KBM-7 (cell line): ENCODE measurements at regions not wholly inside any gene's neighbourhood (a gene's known extent, or its start where the extent isn't known, plus 50 kb on each side); places are given as distances from the start of the nearest gene placed in this dataset.
"Not testable (repeated sequence)": the region's sequence is repeated elsewhere in the genome, so short reads cannot be mapped to it uniquely, and the experiment has no call there.

Experiments
- DNase-seq: peaks from one replicate; pipeline ENCODE4 v3.0.0-alpha.2; 2015
- in situ Hi-C: fragments of 300-500 bp; cut with MboI; formaldehyde crosslinking; loops from 2 replicates; pipeline ENCODE4 v1.14.3; 2020; ENCODE audit warnings: low sequenced_read_pairs, low pct_unique_long_range_greater_than_20kb, mixed read lengths

- in situ Hi-C loops = no loop called here
- DNase-seq = no peak
Measured at GRCh38 chr2:147456779-147457178, 388.1 kb upstream of the ACVR2A start.

GRCh38 chr2:147451902-147452515 lies 392.8 kb upstream of the ACVR2A start:
- DNase-seq = no peak
- in situ Hi-C loops = no loop called here

- in situ Hi-C loops = no loop called here
- no peak for DNase-seq
Measured at GRCh38 chr2:147450661-147451510, 393.9 kb upstream of the ACVR2A start.

DNA sequence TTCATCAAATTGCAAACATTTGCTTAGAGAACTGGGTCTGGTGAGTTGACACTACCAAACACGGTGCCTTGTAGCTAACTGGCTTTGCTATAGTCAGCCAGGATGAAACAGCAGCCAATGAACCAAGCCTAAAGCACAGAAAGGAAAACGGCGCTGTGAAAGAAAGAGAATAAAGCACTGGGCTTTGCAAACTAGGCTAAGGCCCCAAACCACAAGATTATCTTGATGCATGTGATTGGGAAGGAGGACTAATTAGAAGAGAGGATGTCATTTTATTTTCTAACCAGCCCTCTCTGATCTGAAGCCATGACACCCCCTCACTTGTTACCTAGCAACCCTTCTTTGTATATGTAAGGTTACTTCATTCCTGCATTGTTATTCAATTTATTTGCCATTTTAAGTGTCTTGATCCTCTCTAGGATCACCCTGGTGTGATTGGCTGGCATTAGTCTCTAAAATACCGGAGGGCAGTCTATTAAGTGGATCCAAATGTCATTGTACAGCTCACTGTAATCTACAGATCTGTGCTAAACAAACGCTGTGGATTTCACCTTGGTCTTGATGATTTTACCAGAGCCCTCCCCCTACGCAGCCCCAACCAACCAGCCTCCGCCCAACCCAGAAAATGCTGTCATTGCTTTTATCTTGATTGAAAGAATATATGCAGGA lies 395.4 kb upstream of the ACVR2A start:
- in situ Hi-C loops = no loop called here
- DNase-seq = no peak

DNA sequence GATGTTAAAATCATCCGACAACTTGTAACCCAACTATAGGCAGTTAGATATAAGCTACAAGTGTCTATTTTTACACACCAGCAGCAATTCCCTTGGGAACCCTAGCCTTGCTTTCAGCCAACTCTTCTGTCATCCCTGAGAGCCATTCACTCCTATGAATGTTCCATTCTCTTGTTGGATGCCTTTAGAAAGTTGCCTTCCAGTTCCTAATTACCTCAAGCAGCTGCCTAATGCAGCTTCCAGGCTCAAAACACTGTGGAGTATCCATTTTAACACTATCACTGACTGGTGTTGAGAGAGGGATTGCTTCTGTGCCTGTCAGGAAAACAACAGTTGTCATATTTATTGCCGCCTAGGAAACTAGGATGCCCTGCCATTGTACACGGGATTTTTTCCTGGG lies 402.0 kb upstream of the ACVR2A start:
- in situ Hi-C loops = no loop called here
- DNase-seq = no peak

GRCh38 chr2:147441182-147441581 lies 403.6 kb upstream of the ACVR2A start:
- in situ Hi-C loops = no loop called here
- no peak for DNase-seq

DNA sequence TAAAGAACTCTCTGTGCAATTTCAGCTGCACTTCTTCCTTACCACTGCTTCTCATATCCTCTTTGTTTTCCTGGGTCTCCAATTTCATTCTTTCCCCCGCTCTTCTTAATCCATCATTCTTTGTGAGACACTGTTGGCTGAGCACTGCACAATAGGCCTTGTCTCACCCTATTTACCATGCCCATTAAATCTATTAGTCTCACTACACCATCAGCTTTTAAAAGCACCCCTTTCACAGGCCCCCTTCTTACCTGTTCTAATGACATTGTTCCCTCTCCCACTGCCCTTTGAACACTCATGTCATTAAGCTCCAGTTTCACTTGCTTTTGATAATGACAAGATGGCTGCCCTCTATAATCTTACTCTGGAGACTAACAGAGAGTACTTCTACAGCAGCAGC lies 404.1 kb upstream of the ACVR2A start:
- in situ Hi-C loops = no loop called here
- no peak for DNase-seq

DNA sequence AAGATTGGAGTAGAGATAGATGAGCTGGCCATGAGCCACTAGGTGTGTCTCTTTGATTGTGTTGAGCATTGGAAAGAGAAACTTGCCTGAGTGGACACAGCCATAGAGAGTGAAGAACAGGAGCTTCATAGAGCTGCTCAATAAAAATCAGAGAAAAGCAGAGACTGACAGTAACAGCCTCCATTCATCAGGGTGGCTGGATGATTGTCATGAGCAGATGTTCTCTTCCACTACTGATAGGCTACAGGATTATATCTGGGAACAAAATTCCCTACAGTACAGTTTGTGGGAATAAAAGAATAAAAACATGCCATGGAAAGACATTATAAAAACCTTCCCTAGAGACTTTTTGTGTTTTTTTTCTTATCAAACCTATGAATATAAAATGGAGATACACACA lies 404.8 kb upstream of the ACVR2A start:
- no peak for DNase-seq
- in situ Hi-C loops = no loop called here

DNA sequence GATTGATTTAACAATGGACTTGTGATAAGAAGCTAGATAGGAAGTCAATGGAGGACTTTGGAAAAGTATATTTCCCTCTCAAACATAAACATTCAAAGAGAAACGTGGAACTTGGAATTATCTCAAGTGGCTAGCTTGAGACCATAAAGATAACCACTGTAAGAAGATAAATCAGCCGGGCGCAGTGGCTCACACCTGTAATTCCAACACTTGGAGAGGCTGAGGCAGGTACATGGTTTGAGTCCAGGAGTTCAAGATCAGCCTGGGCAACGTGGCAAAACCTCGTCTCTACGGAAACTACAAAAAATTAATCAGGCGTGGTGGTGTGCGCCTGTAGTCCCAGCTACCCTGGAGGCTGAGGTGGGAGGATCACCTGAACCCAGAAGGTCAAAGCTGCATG lies 405.9 kb upstream of the ACVR2A start:
- DNase-seq = no peak
- in situ Hi-C loops = no loop called here

- DNase-seq = no peak
- in situ Hi-C loops = no loop called here
Measured at GRCh38 chr2:147433822-147434221, 411.0 kb upstream of the ACVR2A start.

- in situ Hi-C loops = no loop called here
- no peak for DNase-seq
Measured at GRCh38 chr2:147430408-147430807, 414.4 kb upstream of the ACVR2A start.

GRCh38 chr2:147428120-147428747 lies 416.6 kb upstream of the ACVR2A start:
- DNase-seq = no peak
- in situ Hi-C loops = no loop called here

DNA sequence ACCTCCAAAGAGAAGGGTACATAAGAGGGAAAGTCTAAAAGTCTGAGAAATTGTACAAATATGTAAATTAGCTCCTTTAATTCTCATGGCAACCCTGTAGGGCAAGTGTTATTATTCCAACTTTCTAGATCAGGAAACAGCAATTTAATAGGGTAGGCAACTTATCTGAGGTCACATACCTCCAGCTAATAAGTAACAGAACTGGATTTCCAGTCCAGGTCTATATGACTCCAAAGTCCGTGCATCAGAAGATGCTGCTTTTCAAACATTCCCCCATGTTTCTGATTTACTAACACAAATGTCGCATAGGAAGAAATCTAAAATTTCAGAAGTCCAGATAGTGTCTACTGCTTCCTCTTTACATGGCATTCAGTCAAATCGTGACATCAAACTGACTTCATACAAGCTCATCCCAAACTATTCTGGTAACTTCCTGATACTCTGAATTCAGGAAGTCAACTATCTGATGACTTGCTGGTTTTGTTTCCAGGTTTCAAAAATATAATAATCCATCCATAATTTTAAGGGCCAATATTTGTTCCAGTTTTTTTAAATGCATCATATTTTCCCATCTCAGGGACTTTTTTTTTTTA lies 419.3 kb upstream of the ACVR2A start:
- in situ Hi-C loops = no loop called here
- DNase-seq = no peak

DNA sequence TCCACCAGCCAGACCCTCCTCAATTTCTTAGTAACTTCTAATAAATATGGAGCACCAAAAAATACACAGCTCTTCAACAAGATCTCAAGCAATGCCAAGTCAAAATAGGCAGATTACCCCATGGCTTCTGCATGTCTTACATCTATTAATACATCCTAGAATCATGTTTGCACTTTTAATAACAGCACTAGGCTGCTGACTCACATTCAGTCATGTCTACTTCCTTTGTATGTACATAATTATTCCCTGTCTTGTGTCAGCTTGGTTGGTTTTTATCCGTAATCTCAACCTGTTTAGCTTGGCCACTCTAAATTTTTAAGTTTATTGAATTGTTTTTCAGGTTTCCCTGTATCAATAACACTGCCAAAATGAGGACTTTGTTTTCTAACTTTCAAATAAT lies 420.1 kb upstream of the ACVR2A start:
- no peak for DNase-seq
- in situ Hi-C loops = loop anchor here (25.0 kb wide), 1 partner anchor 488 kb away; no protein-coding TSS in a partner anchor

DNA sequence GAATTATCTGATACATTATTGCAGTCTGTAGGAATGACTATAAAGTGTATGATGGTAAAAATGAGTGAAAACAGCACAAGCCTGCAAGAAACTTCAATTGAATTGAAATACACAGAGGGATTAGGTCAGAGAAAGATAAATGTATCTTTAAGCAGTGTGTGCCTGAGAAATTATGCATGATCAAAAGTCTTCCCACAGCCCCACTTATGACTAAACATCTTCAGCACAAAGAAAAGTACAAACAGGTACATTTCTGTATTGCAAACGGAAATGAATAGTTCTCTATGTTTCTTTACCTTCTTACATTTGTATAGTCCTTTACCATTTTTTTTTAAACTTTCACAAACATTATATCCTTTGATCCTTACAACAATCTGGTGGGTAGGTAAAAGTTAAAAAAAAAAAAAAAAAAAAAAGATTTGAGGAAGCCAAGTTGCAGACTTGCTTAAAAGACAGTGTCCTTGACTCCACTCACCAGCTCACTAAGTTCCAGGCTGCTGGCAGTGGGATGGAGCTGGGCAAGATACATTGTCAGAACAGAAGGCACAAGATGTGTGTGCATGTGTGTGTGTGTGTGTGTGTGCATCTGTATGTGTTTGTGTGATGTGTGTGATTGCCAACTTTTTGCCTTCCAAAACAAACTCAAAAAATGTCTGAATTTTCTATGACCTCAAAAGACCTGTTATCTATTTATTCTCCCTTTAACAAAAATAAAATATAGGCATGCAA lies 423.7 kb upstream of the ACVR2A start:
- in situ Hi-C loops = loop anchor here (25.0 kb wide), 1 partner anchor 491 kb away; no protein-coding TSS in a partner anchor

GRCh38 chr2:147420517-147420916 lies 424.3 kb upstream of the ACVR2A start:
- in situ Hi-C loops = loop anchor here (25.0 kb wide), 1 partner anchor 492 kb away; no protein-coding TSS in a partner anchor
- no peak for DNase-seq

More for the DNA sequence above, 423.7 kb upstream of the ACVR2A start:
- no peak for DNase-seq

GRCh38 chr2:147416099-147416498 lies 428.7 kb upstream of the ACVR2A start:
- in situ Hi-C loops = loop anchor here (25.0 kb wide), 1 partner anchor 496 kb away; no protein-coding TSS in a partner anchor
- no peak for DNase-seq

DNA sequence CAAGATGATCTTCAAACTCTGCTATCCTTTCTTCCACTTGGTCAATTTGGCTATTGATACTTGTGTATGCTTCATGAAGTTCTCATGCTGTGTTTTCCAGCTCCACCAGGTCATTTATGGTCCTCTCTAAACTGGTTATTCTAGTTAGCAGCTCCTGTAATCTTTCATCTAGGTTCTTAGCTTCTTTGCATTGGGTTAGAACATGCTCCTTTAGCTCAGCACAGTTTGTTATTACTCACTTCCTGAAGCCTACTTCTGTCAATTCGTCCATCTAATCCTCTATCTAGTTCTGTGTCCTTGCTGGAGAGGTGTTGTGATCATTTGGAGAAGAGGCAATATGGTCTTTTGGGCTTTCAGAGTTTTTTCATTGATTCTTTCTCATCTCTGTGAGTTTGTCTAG lies 430.2 kb upstream of the ACVR2A start:
- in situ Hi-C loops = loop anchor here (25.0 kb wide), 1 partner anchor 498 kb away; no protein-coding TSS in a partner anchor
- not testable (repeated sequence) for DNase-seq
